ENCODE measurements at regions not wholly inside any gene's neighbourhood (a gene's known extent, or its start where the extent isn't known, plus 50 kb on each side); places are given as distances from the start of the nearest gene placed in this dataset.

DNA sequence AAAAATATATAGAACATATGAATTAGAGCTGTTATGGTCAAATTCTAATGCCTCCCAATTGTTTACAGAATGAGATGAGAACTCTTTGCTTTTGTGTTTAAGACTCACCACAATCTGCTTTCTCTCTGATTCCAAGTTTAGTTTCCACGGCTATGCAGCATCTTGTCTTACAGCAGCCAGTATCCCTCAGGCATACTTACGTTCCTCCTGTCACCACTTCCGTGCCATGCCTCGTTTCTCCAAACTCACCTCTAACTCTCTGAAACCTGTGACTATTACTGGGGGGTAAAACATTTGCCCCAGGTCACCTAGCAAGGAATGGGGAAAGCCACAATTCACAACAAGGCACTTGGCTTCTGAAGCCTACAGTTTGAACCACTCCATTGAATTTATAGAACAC lies 192.8 kb upstream of the NRIP1 start:
- ATAC-seq (no peak), DNase-seq (ENCODE audit: low spot score) (no peak)
- Histone ChIP-seq H3K4me1 (ENCODE audit: insufficient read depth) (no peaks in the 10 kb centered on the region), H3K9me2 (ENCODE audit: insufficient read depth) (peaks cover 5% of the 10 kb centered on the region; the same call in 1 of the 2 replicates), H3K27me3 (ENCODE audit: insufficient read depth) (no peaks in the 10 kb centered on the region), H3F3A (replicated peaks; ENCODE audit: low read depth) (no peaks in the 10 kb centered on the region), H3K4me3 (no peak overlapping the region), H2AFZ (no peak overlapping the region), H3K4me2 (no peak overlapping the region), H3K36me3 (ENCODE audit: insufficient read depth) (no peaks in the 10 kb centered on the region), H3K27ac (ENCODE audit: low read depth) (no peak overlapping the region), H4K20me1 (replicated peaks; ENCODE audit: insufficient read depth) (no peaks in the 10 kb centered on the region), H3K79me2 (replicated peaks; ENCODE audit: insufficient read depth) (no peaks in the 10 kb centered on the region)
- Mint-ChIP-seq H3K27me3 (ENCODE audit: insufficient read depth, low read depth, poor library complexity) (peaks cover 1% of the 10 kb centered on the region), H3K4me1 (no peaks in the 10 kb centered on the region), H3K36me3 (ENCODE audit: low read depth) (no peaks in the 10 kb centered on the region), H3K27ac (no peak overlapping the region), H3K9me3 (0 out of 3 replicates have a peak, but pooled peaks cover 2% of the 10 kb centered on the region), H3K4me3 (no peak overlapping the region)
- TF ChIP-seq ETS1 (IDR thresholded peaks at IDR 0.05), result no peak
- no peak for TF ChIP-seq CREB1 (CRISPR knock-in tag; IDR thresholded peaks at IDR 0.05; ENCODE audit: low read depth)
- no peak for TF ChIP-seq EZH2 (IDR thresholded peaks at IDR 0.05; ENCODE audit: low read depth, unreplicated experiment)
- no peak for TF ChIP-seq STAT1 (IDR thresholded peaks at IDR 0.05; ENCODE audit: unreplicated experiment)
- TF ChIP-seq, protein P1, sequence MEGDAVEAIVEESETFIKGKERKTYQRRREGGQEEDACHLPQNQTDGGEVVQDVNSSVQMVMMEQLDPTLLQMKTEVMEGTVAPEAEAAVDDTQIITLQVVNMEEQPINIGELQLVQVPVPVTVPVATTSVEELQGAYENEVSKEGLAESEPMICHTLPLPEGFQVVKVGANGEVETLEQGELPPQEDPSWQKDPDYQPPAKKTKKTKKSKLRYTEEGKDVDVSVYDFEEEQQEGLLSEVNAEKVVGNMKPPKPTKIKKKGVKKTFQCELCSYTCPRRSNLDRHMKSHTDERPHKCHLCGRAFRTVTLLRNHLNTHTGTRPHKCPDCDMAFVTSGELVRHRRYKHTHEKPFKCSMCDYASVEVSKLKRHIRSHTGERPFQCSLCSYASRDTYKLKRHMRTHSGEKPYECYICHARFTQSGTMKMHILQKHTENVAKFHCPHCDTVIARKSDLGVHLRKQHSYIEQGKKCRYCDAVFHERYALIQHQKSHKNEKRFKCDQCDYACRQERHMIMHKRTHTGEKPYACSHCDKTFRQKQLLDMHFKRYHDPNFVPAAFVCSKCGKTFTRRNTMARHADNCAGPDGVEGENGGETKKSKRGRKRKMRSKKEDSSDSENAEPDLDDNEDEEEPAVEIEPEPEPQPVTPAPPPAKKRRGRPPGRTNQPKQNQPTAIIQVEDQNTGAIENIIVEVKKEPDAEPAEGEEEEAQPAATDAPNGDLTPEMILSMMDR (conservative IDR thresholded peaks at IDR 0.05; ENCODE audit: low read depth in 2 of 2), result no peak

DNA sequence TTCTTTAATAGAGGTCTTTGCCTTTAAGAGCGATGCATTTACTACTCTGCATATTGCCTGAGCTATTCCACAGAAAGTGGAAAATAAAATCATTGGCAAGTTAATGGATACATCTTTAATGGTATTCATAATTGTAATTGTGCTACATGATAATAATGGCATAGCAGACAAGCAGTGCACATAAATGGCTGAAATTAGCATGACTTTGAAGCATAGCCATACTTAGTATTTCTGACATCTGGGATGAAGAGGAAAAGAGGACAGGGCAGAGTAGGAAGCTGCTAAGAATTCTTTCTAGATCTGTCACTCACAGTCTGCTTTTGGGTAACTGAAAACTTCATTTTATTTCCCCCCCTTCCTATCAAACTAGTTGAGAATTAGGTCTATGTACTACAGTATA lies 195.0 kb upstream of the NRIP1 start:
- Histone ChIP-seq H3K9me2 (ENCODE audit: insufficient read depth) (no peaks in the 10 kb centered on the region), H3K27ac (ENCODE audit: low read depth) (no peak overlapping the region), H3K4me3 (no peak overlapping the region), H3K27me3 (ENCODE audit: insufficient read depth) (no peaks in the 10 kb centered on the region), H3K36me3 (ENCODE audit: insufficient read depth) (no peaks in the 10 kb centered on the region), H2AFZ (no peak overlapping the region), H3K4me1 (ENCODE audit: insufficient read depth) (no peaks in the 10 kb centered on the region), H4K20me1 (replicated peaks; ENCODE audit: insufficient read depth) (no peaks in the 10 kb centered on the region), H3F3A (replicated peaks; ENCODE audit: low read depth) (no peaks in the 10 kb centered on the region), H3K79me2 (replicated peaks; ENCODE audit: insufficient read depth) (no peaks in the 10 kb centered on the region), H3K4me2 (no peak overlapping the region)
- no peaks in the 10 kb centered on the region for H3K36me3 Mint-ChIP-seq (ENCODE audit: low read depth)
- ATAC-seq, result no peak
- no peak for DNase-seq (ENCODE audit: low spot score)
- no peak overlapping the region for H3K4me3 Mint-ChIP-seq
- H3K9me3 Mint-ChIP-seq, result 0 out of 3 replicates have a peak, but pooled peaks cover 5% of the 10 kb centered on the region
- H3K27ac Mint-ChIP-seq, result no peak overlapping the region
- H3K27me3 Mint-ChIP-seq (ENCODE audit: insufficient read depth, low read depth, poor library complexity), result no peaks in the 10 kb centered on the region
- no peaks in the 10 kb centered on the region for H3K4me1 Mint-ChIP-seq
- TF ChIP-seq POLR2AphosphoS5 (IDR thresholded peaks at IDR 0.05; ENCODE audit: low read depth), result no peak
- no peak for TF ChIP-seq ZNF331 (CRISPR knock-in tag; IDR thresholded peaks at IDR 0.05; ENCODE audit: low read depth)
- TF ChIP-seq, protein P1 (conservative IDR thresholded peaks at IDR 0.05; ENCODE audit: low read depth in 2 of 2), result no peak
- TF ChIP-seq, protein P2, sequence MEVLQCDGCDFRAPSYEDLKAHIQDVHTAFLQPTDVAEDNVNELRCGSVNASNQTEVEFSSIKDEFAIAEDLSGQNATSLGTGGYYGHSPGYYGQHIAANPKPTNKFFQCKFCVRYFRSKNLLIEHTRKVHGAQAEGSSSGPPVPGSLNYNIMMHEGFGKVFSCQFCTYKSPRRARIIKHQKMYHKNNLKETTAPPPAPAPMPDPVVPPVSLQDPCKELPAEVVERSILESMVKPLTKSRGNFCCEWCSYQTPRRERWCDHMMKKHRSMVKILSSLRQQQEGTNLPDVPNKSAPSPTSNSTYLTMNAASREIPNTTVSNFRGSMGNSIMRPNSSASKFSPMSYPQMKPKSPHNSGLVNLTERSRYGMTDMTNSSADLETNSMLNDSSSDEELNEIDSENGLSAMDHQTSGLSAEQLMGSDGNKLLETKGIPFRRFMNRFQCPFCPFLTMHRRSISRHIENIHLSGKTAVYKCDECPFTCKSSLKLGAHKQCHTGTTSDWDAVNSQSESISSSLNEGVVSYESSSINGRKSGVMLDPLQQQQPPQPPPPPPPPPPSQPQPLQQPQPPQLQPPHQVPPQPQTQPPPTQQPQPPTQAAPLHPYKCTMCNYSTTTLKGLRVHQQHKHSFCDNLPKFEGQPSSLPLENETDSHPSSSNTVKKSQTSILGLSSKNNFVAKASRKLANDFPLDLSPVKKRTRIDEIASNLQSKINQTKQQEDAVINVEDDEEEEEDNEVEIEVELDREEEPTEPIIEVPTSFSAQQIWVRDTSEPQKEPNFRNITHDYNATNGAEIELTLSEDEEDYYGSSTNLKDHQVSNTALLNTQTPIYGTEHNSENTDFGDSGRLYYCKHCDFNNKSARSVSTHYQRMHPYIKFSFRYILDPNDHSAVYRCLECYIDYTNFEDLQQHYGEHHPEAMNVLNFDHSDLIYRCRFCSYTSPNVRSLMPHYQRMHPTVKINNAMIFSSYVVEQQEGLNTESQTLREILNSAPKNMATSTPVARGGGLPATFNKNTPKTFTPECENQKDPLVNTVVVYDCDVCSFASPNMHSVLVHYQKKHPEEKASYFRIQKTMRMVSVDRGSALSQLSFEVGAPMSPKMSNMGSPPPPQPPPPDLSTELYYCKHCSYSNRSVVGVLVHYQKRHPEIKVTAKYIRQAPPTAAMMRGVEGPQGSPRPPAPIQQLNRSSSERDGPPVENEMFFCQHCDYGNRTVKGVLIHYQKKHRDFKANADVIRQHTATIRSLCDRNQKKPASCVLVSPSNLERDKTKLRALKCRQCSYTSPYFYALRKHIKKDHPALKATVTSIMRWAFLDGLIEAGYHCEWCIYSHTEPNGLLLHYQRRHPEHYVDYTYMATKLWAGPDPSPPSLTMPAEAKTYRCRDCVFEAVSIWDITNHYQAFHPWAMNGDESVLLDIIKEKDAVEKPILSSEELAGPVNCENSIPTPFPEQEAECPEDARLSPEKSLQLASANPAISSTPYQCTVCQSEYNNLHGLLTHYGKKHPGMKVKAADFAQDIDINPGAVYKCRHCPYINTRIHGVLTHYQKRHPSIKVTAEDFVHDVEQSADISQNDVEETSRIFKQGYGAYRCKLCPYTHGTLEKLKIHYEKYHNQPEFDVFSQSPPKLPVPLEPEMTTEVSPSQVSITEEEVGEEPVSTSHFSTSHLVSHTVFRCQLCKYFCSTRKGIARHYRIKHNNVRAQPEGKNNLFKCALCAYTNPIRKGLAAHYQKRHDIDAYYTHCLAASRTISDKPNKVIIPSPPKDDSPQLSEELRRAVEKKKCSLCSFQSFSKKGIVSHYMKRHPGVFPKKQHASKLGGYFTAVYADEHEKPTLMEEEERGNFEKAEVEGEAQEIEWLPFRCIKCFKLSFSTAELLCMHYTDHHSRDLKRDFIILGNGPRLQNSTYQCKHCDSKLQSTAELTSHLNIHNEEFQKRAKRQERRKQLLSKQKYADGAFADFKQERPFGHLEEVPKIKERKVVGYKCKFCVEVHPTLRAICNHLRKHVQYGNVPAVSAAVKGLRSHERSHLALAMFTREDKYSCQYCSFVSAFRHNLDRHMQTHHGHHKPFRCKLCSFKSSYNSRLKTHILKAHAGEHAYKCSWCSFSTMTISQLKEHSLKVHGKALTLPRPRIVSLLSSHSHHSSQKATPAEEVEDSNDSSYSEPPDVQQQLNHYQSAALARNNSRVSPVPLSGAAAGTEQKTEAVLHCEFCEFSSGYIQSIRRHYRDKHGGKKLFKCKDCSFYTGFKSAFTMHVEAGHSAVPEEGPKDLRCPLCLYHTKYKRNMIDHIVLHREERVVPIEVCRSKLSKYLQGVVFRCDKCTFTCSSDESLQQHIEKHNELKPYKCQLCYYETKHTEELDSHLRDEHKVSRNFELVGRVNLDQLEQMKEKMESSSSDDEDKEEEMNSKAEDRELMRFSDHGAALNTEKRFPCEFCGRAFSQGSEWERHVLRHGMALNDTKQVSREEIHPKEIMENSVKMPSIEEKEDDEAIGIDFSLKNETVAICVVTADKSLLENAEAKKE (CRISPR knock-in tag; IDR thresholded peaks at IDR 0.05), result no peak
- no peak for TF ChIP-seq JUNB (IDR thresholded peaks at IDR 0.05; ENCODE audit: unreplicated experiment)
- TF ChIP-seq CREB1 (CRISPR knock-in tag; IDR thresholded peaks at IDR 0.05; ENCODE audit: low read depth), result no peak
- TF ChIP-seq NANOG (IDR thresholded peaks at IDR 0.05; ENCODE audit: borderline replicate concordance), result no peak
- no peak for TF ChIP-seq EZH2phosphoT487 (IDR thresholded peaks at IDR 0.05; ENCODE audit: unreplicated experiment)

Data from GM23338 (cell line).